Chondrocyte (in vitro differentiated cells): ENCODE measurements at regions not wholly inside any gene's neighbourhood (a gene's known extent, or its start where the extent isn't known, plus 50 kb on each side); places are given as distances from the start of the nearest gene placed in this dataset.

Source experiments
- DNase-seq: peaks from one replicate; pipeline ENCODE4 v3.0.0; 2021; ENCODE audit warnings: mixed read lengths, low spot score
- H3K27ac Mint-ChIP-seq: one replicate; pipeline ENCODE4 v1.8.0; 2021; ENCODE audit warnings: mild to moderate bottlenecking, moderate library complexity, mixed read lengths; ENCODE audit not compliant: unreplicated experiment
- H3K27me3 Mint-ChIP-seq: 2 replicates; pipeline ENCODE4 v1.8.0; 2021; ENCODE audit warnings: low read depth, mixed read lengths
- H3K36me3 Mint-ChIP-seq: 2 replicates; pipeline ENCODE4 v1.8.0; 2021; ENCODE audit warnings: low read depth, mixed read lengths
- H3K4me1 Mint-ChIP-seq: 2 replicates; pipeline ENCODE4 v1.8.0; 2021; ENCODE audit warnings: low read depth, mild to moderate bottlenecking, mixed read lengths
- H3K4me3 Mint-ChIP-seq: one replicate; pipeline ENCODE4 v1.8.0; 2021; ENCODE audit warnings: mild to moderate bottlenecking, moderate library complexity, mixed read lengths; ENCODE audit not compliant: unreplicated experiment
- H3K9me3 Mint-ChIP-seq: 2 replicates; pipeline ENCODE4 v1.8.0; 2021; ENCODE audit warnings: low read depth, mixed read lengths
- TF ChIP-seq, protein P1 (sequence below): fragments of 200-600 bp; sonication (generic); IDR thresholded peaks from 2 replicates; pipeline ENCODE4 v1.5.0; 2021; ENCODE audit warnings: antibody characterized with exemption, mild to moderate bottlenecking, moderate library complexity

DNA sequence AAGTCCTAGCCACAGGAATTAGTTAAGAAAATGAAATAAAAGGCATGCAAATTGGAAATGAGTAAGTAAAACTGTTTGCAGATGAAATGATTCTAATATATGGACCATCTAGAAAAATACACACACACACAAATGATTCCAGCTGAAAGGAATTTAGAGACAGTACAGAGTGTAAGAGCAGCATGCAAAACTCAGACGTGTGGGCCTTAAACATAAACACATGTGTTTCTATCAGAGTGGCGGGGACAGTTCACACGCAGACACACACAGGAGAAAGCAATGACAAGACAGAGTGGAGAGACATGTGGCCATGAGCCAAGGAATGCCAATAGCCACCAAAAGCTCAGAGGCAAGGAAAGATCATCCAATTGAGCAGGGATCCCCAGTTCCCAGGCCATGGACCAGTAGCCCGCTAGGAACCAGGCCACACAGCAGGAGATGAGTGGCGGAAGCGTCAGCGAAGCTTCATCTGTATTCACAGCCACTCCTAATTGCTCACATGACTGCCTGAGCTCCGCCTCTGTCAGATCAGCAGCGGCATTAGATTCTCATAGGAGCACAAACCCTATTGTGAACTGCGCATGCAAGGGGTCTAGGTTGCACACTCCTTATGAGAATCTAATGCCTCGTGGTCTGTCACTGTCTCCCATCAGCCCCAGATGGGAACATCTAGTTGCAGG is 155.4 kb downstream of the ARL4C start:
- DNase-seq: no peak
- Mint-ChIP-seq H3K4me3 (no peak overlapping the region), H3K27ac (peak overlapping the region; percentile 8), H3K27me3 (no peaks in the 10 kb centered on the region), H3K36me3 (no peaks in the 10 kb centered on the region), H3K4me1 (peaks cover 3% of the 10 kb centered on the region), H3K9me3 (no peaks in the 10 kb centered on the region)
- TF ChIP-seq, protein P1, sequence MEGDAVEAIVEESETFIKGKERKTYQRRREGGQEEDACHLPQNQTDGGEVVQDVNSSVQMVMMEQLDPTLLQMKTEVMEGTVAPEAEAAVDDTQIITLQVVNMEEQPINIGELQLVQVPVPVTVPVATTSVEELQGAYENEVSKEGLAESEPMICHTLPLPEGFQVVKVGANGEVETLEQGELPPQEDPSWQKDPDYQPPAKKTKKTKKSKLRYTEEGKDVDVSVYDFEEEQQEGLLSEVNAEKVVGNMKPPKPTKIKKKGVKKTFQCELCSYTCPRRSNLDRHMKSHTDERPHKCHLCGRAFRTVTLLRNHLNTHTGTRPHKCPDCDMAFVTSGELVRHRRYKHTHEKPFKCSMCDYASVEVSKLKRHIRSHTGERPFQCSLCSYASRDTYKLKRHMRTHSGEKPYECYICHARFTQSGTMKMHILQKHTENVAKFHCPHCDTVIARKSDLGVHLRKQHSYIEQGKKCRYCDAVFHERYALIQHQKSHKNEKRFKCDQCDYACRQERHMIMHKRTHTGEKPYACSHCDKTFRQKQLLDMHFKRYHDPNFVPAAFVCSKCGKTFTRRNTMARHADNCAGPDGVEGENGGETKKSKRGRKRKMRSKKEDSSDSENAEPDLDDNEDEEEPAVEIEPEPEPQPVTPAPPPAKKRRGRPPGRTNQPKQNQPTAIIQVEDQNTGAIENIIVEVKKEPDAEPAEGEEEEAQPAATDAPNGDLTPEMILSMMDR: no peak

DNA sequence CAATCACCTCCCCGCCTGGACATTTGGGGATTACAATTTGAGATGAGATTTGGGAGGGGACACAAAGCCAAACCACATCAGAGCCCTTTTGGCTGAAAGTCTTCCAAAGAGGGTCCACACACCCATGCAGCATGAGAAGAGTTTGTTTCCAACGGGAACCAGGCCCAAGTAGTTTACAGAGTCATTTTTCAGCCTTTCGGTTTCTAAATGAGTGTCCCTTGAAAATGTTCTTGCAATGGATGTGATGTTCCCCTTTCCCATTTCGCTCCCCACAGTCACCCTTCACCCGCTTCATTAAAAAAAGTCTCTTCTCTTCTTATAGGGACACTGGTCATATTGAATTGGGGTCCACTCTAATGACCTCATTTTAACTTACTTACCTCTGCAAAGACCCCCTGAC is 157.4 kb downstream of the ARL4C start:
- Mint-ChIP-seq H3K4me3 (no peak overlapping the region), H3K4me1 (peaks cover 14% of the 10 kb centered on the region), H3K27me3 (no peaks in the 10 kb centered on the region), H3K9me3 (no peaks in the 10 kb centered on the region), H3K36me3 (no peaks in the 10 kb centered on the region), H3K27ac (no peak overlapping the region)
- TF ChIP-seq, protein P1: no peak
- DNase-seq: no peak

DNA sequence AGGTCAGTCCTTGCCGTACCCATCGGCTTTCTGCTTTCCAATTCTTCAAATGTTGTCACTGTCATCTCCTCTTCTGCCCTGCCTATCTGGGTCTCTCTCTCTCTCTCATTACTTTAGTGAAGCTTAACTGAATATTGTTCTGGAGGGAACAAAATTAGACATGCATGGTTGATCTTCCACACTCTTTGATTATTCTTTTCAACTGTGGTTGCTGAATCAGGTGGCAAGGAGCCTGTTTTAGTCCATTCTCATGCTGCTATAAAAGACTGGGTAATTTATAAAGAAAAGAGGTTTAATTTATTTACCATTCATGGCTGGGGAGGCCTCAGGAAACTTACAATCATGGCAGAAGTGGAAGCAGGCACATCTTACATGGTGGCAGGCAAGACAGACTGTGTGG is 157.9 kb downstream of the ARL4C start:
- TF ChIP-seq, protein P1: no peak
- peaks cover 14% of the 10 kb centered on the region for H3K4me1 Mint-ChIP-seq
- DNase-seq: no peak
- no peaks in the 10 kb centered on the region for H3K36me3 Mint-ChIP-seq
- H3K9me3 Mint-ChIP-seq: no peaks in the 10 kb centered on the region
- H3K27me3 Mint-ChIP-seq: no peaks in the 10 kb centered on the region
- H3K27ac Mint-ChIP-seq: no peak overlapping the region
- H3K4me3 Mint-ChIP-seq: no peak overlapping the region

DNA sequence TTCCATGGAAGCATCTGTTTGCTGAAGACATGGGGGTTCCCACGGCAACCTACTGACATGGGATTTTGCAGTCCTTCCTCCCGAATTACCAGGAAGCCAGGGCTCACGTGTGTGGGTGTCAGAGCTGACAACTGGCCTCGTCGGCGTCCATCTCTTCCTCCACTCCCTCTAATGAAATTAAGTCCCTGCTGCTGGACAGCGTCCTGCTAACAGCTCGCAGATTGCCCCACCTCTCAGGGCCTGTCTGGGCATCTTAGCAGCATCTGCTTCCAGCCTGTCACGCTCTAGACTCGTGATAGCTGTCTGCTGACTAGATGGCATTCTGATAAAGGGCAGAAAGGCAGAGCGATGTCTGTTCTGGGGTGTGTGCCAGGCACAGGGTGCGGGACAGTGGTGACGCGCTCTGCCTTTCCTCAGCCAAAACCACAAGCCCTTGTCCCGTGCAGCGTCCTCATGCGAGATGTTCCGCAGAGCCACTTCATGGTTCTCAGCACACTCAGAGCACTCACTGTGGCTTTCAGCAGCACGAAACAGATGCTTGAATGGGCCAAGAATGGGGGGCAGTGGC is 161.1 kb downstream of the ARL4C start:
- Mint-ChIP-seq H3K9me3 (no peaks in the 10 kb centered on the region), H3K27ac (peak overlapping the region; percentile 86), H3K27me3 (peaks cover 13% of the 10 kb centered on the region), H3K4me1 (peaks cover 11% of the 10 kb centered on the region), H3K4me3 (peak overlapping the region; percentile 24), H3K36me3 (peaks cover 2% of the 10 kb centered on the region)
- TF ChIP-seq, protein P1: no peak
- DNase-seq: no peak

DNA sequence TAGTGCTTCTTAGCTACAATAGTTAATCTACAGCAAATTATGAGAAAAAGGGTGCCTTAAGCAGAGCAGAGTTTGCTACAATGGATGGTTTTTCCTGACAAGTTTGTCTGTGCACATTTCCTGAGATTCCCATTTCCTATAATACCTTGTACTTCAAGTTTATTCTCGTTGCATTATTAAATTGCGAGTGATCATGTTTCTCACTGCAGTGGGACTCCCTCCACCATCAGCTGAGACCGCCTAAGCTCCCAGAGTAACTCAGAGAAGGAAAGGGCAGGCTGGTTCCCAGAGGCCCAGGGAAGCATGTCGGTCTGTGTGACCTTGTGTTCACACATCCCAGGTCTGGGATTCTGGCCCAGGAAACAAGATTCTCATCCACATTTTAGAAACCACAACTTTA is 162.1 kb downstream of the ARL4C start:
- TF ChIP-seq, protein P1: no peak
- Mint-ChIP-seq H3K27ac (no peak overlapping the region), H3K27me3 (peaks cover 13% of the 10 kb centered on the region), H3K4me1 (peaks cover 11% of the 10 kb centered on the region), H3K9me3 (no peaks in the 10 kb centered on the region), H3K4me3 (no peak overlapping the region), H3K36me3 (peaks cover 2% of the 10 kb centered on the region)
- no peak for DNase-seq
